ENCODE measurements at regions not wholly inside any gene's neighbourhood (a gene's known extent, or its start where the extent isn't known, plus 50 kb on each side); places are given as distances from the start of the nearest gene placed in this dataset.

GRCh38 chr16:6498858-6499257 is 833.8 kb upstream of the RBFOX1 start:
- Histone ChIP-seq H3K9me3 (ENCODE audit: control insufficient read depth, insufficient read depth, low read length) (peaks cover 13% of the 10 kb centered on the region), H2AFZ (replicated peaks; ENCODE audit: low read length, poor library complexity) (no peak overlapping the region), H2AK5ac (ENCODE audit: low read depth, low read length) (no peak overlapping the region), H3K4ac (ENCODE audit: low read depth, low read length) (no peak overlapping the region), H2BK20ac (ENCODE audit: low read depth, low read length) (no peak overlapping the region), H3K56ac (ENCODE audit: extremely low read depth, insufficient read depth, low read length) (no peak overlapping the region), H2BK15ac (ENCODE audit: low read depth, low read length) (no peak overlapping the region), H3K79me1 (ENCODE audit: low read depth in 1 of 2, low read length in 2 of 2) (no peaks in the 10 kb centered on the region), H3K9me1 (ENCODE audit: insufficient read depth, low read length) (no peaks in the 10 kb centered on the region), H4K5ac (ENCODE audit: low read depth, low read length) (no peak overlapping the region), H3K23ac (ENCODE audit: low read depth, low read length) (no peak overlapping the region), H2AK9ac (replicated peaks; ENCODE audit: low read depth, low read length, poor library complexity) (no peak overlapping the region), H4K91ac (ENCODE audit: insufficient read depth, low read depth, low read length) (no peak overlapping the region), H3K36me3 (ENCODE audit: control insufficient read depth, insufficient read depth, low read length) (no peaks in the 10 kb centered on the region), H3K14ac (replicated peaks; ENCODE audit: low read depth, low read length) (no peak overlapping the region), H4K20me1 (ENCODE audit: insufficient read depth, low read length) (no peaks in the 10 kb centered on the region), H3K18ac (ENCODE audit: low read depth, low read length) (no peak overlapping the region), H3K4me3 (ENCODE audit: insufficient read depth, low read depth, low read length) (no peak overlapping the region), H3K4me2 (ENCODE audit: low read depth, low read length) (no peak overlapping the region), H3K27me3 (ENCODE audit: control insufficient read depth, insufficient read depth, low read length) (no peaks in the 10 kb centered on the region), H3K27ac (ENCODE audit: insufficient read depth, low read length) (no peak overlapping the region), H3K9ac (ENCODE audit: low read depth, low read length) (no peak overlapping the region), H3K4me1 (ENCODE audit: control insufficient read depth, insufficient read depth, low read length) (no peaks in the 10 kb centered on the region), H4K8ac (ENCODE audit: low read depth in 2 of 2, low read length in 2 of 2) (no peak overlapping the region), H2BK5ac (ENCODE audit: low read depth, low read length, poor library complexity, severe bottlenecking) (no peak overlapping the region), H2BK120ac (ENCODE audit: low read depth, low read length) (no peak overlapping the region)
- BruUV-seq (replicated peaks): no TSS peak
- ATAC-seq (ENCODE audit: low read depth): no peak
- CTCF ChIA-PET: no interaction called here
- DNase-seq: no peak
- POLR2A ChIA-PET (ENCODE audit: unreplicated experiment): no interaction called here
- intact Hi-C loops (cut with micrococcal nuclease) (no loop called here), dilution Hi-C loops (cut with HindIII; ENCODE audit: low sequenced_read_pairs, unreplicated experiment) (no loop called here), in situ Hi-C loops (cut with MboI; ENCODE audit: low sequenced_read_pairs) (no loop called here)
- 25% methylated on average over 2 of the region's 4 CpGs; no CpG with 5 or more reads in 1 of the 2 experiments for WGBS, 2 experiments (ENCODE audit: extremely low coverage in 2 of 2, insufficient read length in 1 of 2)
- TF ChIP-seq RCOR1 (IDR thresholded peaks at IDR 0.05; ENCODE audit: insufficient replicate concordance, low read length): no peak
- no peak for TF ChIP-seq SMC3 (IDR thresholded peaks at IDR 0.05; ENCODE audit: low read depth, low read length)
- no peak for TF ChIP-seq CEBPB (IDR thresholded peaks at IDR 0.05; ENCODE audit: low read depth, low read length)
- TF ChIP-seq MXI1 (IDR thresholded peaks at IDR 0.05; ENCODE audit: borderline replicate concordance, low read depth, low read length): no peak
- TF ChIP-seq MAFK (IDR thresholded peaks at IDR 0.05; ENCODE audit: low read depth, low read length): no peak
- no peak for TF ChIP-seq ELK1 (IDR thresholded peaks at IDR 0.05; ENCODE audit: borderline replicate concordance, low read depth, low read length)
- no peak for TF ChIP-seq RFX5 (IDR thresholded peaks at IDR 0.05; ENCODE audit: low read depth, low read length)
- no peak for TF ChIP-seq CTCF (conservative IDR thresholded peaks at IDR 0.05; ENCODE audit: low read depth, low read length)
